LNCaP clone FGC (cell line): ENCODE measurements at regions not wholly inside any gene's neighbourhood (a gene's known extent, or its start where the extent isn't known, plus 50 kb on each side); places are given as distances from the start of the nearest gene placed in this dataset.

Source experiments
- DNase-seq: peaks from one replicate; pipeline ENCODE4 v3.0.0-alpha.2; 2011; ENCODE audit warnings: low read depth
- H3K4me3 ChIP-seq: 2 replicates; pipeline ENCODE4 v1.5.1; 2011; ENCODE audit warnings: mild to moderate bottlenecking, low read depth, low read length, control low read depth
- TF ChIP-seq, protein P1 (sequence below): IDR thresholded peaks from 2 replicates; pipeline ENCODE4 v1.5.1; 2012; ENCODE audit warnings: mild to moderate bottlenecking; ENCODE audit not compliant: control insufficient read depth, insufficient read depth; ENCODE audit errors: extremely low read depth

GRCh38 chr15:62977952-62978811, 64.4 kb upstream of the TPM1 start:
- H3K4me3 ChIP-seq, result no peak overlapping the region
- DNase-seq, result no peak
- TF ChIP-seq, protein P1, sequence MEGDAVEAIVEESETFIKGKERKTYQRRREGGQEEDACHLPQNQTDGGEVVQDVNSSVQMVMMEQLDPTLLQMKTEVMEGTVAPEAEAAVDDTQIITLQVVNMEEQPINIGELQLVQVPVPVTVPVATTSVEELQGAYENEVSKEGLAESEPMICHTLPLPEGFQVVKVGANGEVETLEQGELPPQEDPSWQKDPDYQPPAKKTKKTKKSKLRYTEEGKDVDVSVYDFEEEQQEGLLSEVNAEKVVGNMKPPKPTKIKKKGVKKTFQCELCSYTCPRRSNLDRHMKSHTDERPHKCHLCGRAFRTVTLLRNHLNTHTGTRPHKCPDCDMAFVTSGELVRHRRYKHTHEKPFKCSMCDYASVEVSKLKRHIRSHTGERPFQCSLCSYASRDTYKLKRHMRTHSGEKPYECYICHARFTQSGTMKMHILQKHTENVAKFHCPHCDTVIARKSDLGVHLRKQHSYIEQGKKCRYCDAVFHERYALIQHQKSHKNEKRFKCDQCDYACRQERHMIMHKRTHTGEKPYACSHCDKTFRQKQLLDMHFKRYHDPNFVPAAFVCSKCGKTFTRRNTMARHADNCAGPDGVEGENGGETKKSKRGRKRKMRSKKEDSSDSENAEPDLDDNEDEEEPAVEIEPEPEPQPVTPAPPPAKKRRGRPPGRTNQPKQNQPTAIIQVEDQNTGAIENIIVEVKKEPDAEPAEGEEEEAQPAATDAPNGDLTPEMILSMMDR, result no peak

- DNase-seq, result no peak
- no peak overlapping the region for H3K4me3 ChIP-seq
- TF ChIP-seq, protein P1, result no peak
Measured at GRCh38 chr15:62979252-62979651, 63.3 kb upstream of the TPM1 start.

GRCh38 chr15:62981071-62981470, 61.5 kb upstream of the TPM1 start:
- H3K4me3 ChIP-seq, result no peak overlapping the region
- TF ChIP-seq, protein P1, result no peak
- no peak for DNase-seq

GRCh38 chr15:62983956-62984355, 58.6 kb upstream of the TPM1 start:
- DNase-seq, result no peak
- TF ChIP-seq, protein P1, result no peak
- no peak overlapping the region for H3K4me3 ChIP-seq

DNA sequence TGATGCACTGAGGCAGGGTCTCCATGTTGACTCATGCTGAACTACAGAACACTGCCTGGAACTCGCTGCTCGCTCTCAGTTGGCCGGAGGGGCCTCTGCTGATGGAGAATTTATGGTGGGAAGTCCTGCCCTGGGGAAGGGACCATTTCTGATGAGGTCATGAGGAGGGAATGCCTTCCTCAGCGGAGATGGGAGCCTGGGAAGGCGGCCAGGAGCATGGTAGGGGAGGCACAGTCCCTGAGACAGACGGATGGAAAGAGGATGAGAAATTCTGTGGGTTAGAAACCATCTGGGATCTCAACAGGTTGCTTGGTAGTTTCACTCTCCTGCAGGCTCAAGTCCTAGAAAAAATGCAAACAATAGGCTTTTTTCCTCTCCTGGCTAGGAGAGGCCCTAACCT, 56.8 kb upstream of the TPM1 start:
- TF ChIP-seq, protein P1, result no peak
- no peak overlapping the region for H3K4me3 ChIP-seq
- DNase-seq, result no peak

- no peak for DNase-seq
- H3K4me3 ChIP-seq, result no peak overlapping the region
- TF ChIP-seq, protein P1, result no peak
Measured at GRCh38 chr15:62986948-62987347, 55.6 kb upstream of the TPM1 start.

DNA sequence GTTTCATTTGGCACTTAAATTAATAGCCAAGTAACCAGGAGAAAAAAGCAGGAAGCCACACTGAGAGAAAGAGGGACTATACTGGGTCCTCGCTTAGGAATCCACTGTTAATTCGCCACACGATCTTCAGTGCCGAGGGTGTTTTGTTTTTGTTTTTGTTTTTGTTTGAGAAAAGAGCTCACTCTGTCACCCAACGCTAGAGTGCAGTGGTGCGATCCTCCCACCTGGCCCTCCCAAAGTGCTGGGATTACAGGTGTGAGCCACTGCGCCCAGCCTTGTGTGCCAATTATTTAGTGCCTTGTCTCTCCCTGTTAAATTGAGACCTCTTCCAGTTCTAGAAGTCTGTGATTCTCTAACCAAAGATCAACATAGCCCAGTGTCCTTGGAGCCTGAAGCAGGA, 53.8 kb upstream of the TPM1 start:
- no peak overlapping the region for H3K4me3 ChIP-seq
- no peak for DNase-seq
- TF ChIP-seq, protein P1, result no peak
